Lung (tissue), 11 donors: ENCODE measurements at regions not wholly inside any gene's neighbourhood (a gene's known extent, or its start where the extent isn't known, plus 50 kb on each side); places are given as distances from the start of the nearest gene placed in this dataset.

Experiments used
- ATAC-seq: fragments of 200-7000 bp; cut with Tn5 transposase; one replicate; pipeline ENCODE4 v1.9.1; 2020; ENCODE audit warnings: moderate number of reproducible peaks; ENCODE audit not compliant: insufficient read depth, low FRiP score
- DNase-seq, 3 donors: peaks; one replicate each; pipeline ENCODE4 v3.0.0-alpha.2; 2013 to 2017
- H3K27ac ChIP-seq, 2 donors: one replicate each; pipeline ENCODE4 v1.5.1; 2013; ENCODE audit warnings: mild to moderate bottlenecking in 2 of 2, moderate library complexity in 2 of 2, control low read depth in 1 of 2, inconsistent platforms in 1 of 2, low read depth in 1 of 2, low read length in 1 of 2
- H3K27me3 ChIP-seq, 3 donors: one replicate each; pipeline ENCODE4 v1.5.1; 2013; ENCODE audit warnings: low read length in 2 of 3; ENCODE audit not compliant: control insufficient read depth in 3 of 3, insufficient read depth in 3 of 3
- H3K36me3 ChIP-seq, 4 donors: one replicate each; pipeline ENCODE4 v1.5.1; 2013; ENCODE audit warnings: low read length in 4 of 4, mild to moderate bottlenecking in 1 of 4, moderate library complexity in 1 of 4; ENCODE audit not compliant: control insufficient read depth in 4 of 4, insufficient read depth in 4 of 4
- H3K4me1 ChIP-seq, 5 donors: one replicate each; pipeline ENCODE4 v1.5.1; 2013; ENCODE audit warnings: low read length in 5 of 5, mild to moderate bottlenecking in 2 of 5, moderate library complexity in 1 of 5; ENCODE audit not compliant: control insufficient read depth in 5 of 5, insufficient read depth in 5 of 5
- H3K4me3 ChIP-seq: one replicate; pipeline ENCODE4 v1.5.1; 2013; ENCODE audit warnings: mild to moderate bottlenecking, control low read depth, moderate library complexity
- H3K9ac ChIP-seq, 2 donors: one replicate each; pipeline ENCODE4 v1.5.1; 2013; ENCODE audit warnings: low read length in 2 of 2, control low read depth in 1 of 2; ENCODE audit not compliant: insufficient read depth in 1 of 2
- H3K9me3 ChIP-seq, 4 donors: one replicate each; pipeline ENCODE4 v1.5.1; 2013; ENCODE audit warnings: low read length in 3 of 4, mild to moderate bottlenecking in 1 of 4, moderate library complexity in 1 of 4; ENCODE audit not compliant: control insufficient read depth in 4 of 4, insufficient read depth in 3 of 4
- WGBS, 2 donors: extraction: QIAGEN DNeasy Blood & Tissue Kit; methylation state at CpG; one replicate each; pipeline ENCODE4 v1.1.7; 2013; 5-methylcytosine and 5-hydroxymethylcytosine counted together
- TF ChIP-seq, protein P1 (sequence below): IDR thresholded peaks from 2 replicates; pipeline ENCODE4 v1.5.1; 2012; ENCODE audit warnings: mild to moderate bottlenecking; ENCODE audit errors: control extremely low read depth, extremely low read depth
- donor health status: control.
- donor health status: control.
- donor health status: Bipolar disorder and iron deficiency.
- donor health status: healthy.
- donor health status: DM: yes; HTN: yes; CAD: no.

GRCh38 chr13:44758630-44759383 is 182.7 kb upstream of the TSC22D1 start:
- Histone ChIP-seq H3K4me3 (no peak overlapping the region), H3K4me1 (peaks cover 0 to 10% (median 0%) of the 10 kb centered on the region in 5 donors), H3K27me3 (no peaks in the 10 kb centered on the region), H3K27ac (peak overlapping the region in 1 of 2 donors; percentile 26), H3K9me3 (no peaks in the 10 kb centered on the region), H3K9ac (no peak overlapping the region), H3K36me3 (no peaks in the 10 kb centered on the region)
- TF ChIP-seq, protein P1, sequence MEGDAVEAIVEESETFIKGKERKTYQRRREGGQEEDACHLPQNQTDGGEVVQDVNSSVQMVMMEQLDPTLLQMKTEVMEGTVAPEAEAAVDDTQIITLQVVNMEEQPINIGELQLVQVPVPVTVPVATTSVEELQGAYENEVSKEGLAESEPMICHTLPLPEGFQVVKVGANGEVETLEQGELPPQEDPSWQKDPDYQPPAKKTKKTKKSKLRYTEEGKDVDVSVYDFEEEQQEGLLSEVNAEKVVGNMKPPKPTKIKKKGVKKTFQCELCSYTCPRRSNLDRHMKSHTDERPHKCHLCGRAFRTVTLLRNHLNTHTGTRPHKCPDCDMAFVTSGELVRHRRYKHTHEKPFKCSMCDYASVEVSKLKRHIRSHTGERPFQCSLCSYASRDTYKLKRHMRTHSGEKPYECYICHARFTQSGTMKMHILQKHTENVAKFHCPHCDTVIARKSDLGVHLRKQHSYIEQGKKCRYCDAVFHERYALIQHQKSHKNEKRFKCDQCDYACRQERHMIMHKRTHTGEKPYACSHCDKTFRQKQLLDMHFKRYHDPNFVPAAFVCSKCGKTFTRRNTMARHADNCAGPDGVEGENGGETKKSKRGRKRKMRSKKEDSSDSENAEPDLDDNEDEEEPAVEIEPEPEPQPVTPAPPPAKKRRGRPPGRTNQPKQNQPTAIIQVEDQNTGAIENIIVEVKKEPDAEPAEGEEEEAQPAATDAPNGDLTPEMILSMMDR = no peak
- DNase-seq = peak in 2 of 3 donors; percentile 20 to 22
- 73 to 78% methylated on average over 11 of the region's 11 CpGs for WGBS, 2 donors
- ATAC-seq = no peak

GRCh38 chr13:44757671-44758070 is 181.5 kb upstream of the TSC22D1 start:
- no peak for ATAC-seq
- 96 to 99% methylated on average over 3 of the region's 3 CpGs for WGBS, 2 donors
- H3K9ac ChIP-seq = no peak overlapping the region

GRCh38 chr13:44756276-44756810 is 180.2 kb upstream of the TSC22D1 start:
- Histone ChIP-seq H3K9me3 (no peaks in the 10 kb centered on the region), H3K36me3 (no peaks in the 10 kb centered on the region), H3K9ac (no peak overlapping the region), H3K27me3 (no peaks in the 10 kb centered on the region), H3K27ac (peak overlapping the region in 1 of 2 donors; percentile 27), H3K4me3 (no peak overlapping the region), H3K4me1 (peaks cover 0 to 10% (median 0%) of the 10 kb centered on the region in 5 donors)
- TF ChIP-seq, protein P1 = no peak
- 52 to 58% methylated on average over 4 of the region's 4 CpGs for WGBS, 2 donors
- no peak for DNase-seq
- ATAC-seq = no peak

More at GRCh38 chr13:44757671-44758070, 181.5 kb upstream of the TSC22D1 start:
- Histone ChIP-seq H3K4me3 (no peak overlapping the region), H3K27ac (no peak overlapping the region), H3K4me1 (peaks cover 0 to 10% (median 0%) of the 10 kb centered on the region in 5 donors), H3K9me3 (no peaks in the 10 kb centered on the region), H3K27me3 (no peaks in the 10 kb centered on the region), H3K36me3 (no peaks in the 10 kb centered on the region)
- TF ChIP-seq, protein P1 = no peak
- DNase-seq = no peak
